Right cardiac atrium (tissue), 5 donors: ENCODE measurements at regions not wholly inside any gene's neighbourhood (a gene's known extent, or its start where the extent isn't known, plus 50 kb on each side); places are given as distances from the start of the nearest gene placed in this dataset.
"Not testable (repeated sequence)": the region's sequence is repeated elsewhere in the genome, so short reads cannot be mapped to it uniquely, and the experiment has no call there.

ENCODE experiments used
- ATAC-seq, 2 donors: fragments of 200-7000 bp; cut with Tn5 transposase; one replicate each; pipeline versions ENCODE4 v1.8.0 to v1.9.1; 2020; ENCODE audit warnings: moderate library complexity in 2 of 2, mild to moderate bottlenecking in 1 of 2
- DNase-seq, 3 donors: peaks; one replicate each; pipeline ENCODE4 v3.0.0-alpha.2; 2020
- H3K27ac ChIP-seq: one replicate; pipeline ENCODE4 v1.5.1; 2013; ENCODE audit warnings: mild to moderate bottlenecking, low read length, control low read depth, moderate library complexity
- H3K27me3 ChIP-seq: one replicate; pipeline ENCODE4 v1.6.1; 2013; ENCODE audit not compliant: control insufficient read depth, insufficient read depth
- H3K4me1 ChIP-seq: one replicate; pipeline ENCODE4 v1.6.1; 2013; ENCODE audit warnings: low read length; ENCODE audit not compliant: control insufficient read depth, insufficient read depth
- H3K4me3 ChIP-seq: one replicate; pipeline ENCODE4 v1.5.1; 2013; ENCODE audit warnings: low read length, control low read depth
- H3K9me3 ChIP-seq: one replicate; pipeline ENCODE4 v1.6.1; 2013; ENCODE audit warnings: low read length; ENCODE audit not compliant: control insufficient read depth
- WGBS: extraction: QIAGEN DNeasy Blood & Tissue Kit; methylation state at CpG from one replicate; pipeline ENCODE4 v1.1.7; 2013; 5-methylcytosine and 5-hydroxymethylcytosine counted together
- intact Hi-C, 4 donors: fragments of 100-400 bp; cut with DNase I; formaldehyde crosslinking; loops; one replicate each; pipeline versions ENCODE4 v1.11.0 to v1.14.0; 2022 to 2023
- donor health status: healthy with polysubstance abuse.
- donor health status: DM: no; HTN: yes; CAD: no.
- donor health status: DM: no; HTN: no; CAD: no.
- donor health status: DM: no; HTN: yes; CAD: no; lungs with severe emphysema.
- donor health status: DM: yes; HTN: yes; CAD: no.

DNA sequence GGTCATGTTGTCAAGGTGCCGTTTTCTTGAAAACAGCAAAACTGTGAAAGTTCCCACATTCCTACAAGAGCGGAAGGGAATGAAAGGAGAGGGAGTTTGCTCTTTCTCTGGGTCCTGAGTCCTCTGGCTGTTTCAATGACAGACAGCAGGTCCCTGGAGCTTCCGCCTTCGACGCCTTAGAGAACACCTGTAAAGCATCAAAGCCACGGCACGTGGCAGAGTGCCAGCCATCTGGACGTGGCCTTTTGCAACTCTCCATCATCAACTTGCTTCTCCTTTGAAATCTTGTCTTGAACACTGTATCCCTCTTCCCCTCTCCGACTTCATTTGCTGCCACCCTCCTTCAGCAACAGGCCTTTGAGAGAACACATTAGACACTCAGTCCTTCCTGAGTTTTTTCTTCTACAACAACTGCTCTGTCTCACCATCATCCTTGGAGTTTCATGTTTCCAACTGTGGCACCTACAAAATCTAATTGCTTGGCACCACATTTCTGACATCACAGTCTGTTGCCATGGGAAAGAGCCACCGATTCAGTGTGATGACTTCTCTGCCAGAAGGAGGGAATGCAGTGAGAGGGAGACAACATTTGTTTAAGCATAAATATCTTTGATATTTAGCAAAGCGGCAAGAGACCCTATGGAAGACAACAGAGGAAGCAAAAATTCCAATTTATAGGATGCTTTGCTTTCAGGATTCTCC is 204.9 kb upstream of the PTER start:
- Histone ChIP-seq H3K9me3 (no peaks in the 10 kb centered on the region), H3K27ac (no peak overlapping the region), H3K4me3 (no peak overlapping the region), H3K4me1 (no peaks in the 10 kb centered on the region), H3K27me3 (no peaks in the 10 kb centered on the region)
- intact Hi-C loops, result no loop called here
- 56% methylated on average over 11 of the region's 11 CpGs for WGBS
- no peak for ATAC-seq
- DNase-seq, result no peak

DNA sequence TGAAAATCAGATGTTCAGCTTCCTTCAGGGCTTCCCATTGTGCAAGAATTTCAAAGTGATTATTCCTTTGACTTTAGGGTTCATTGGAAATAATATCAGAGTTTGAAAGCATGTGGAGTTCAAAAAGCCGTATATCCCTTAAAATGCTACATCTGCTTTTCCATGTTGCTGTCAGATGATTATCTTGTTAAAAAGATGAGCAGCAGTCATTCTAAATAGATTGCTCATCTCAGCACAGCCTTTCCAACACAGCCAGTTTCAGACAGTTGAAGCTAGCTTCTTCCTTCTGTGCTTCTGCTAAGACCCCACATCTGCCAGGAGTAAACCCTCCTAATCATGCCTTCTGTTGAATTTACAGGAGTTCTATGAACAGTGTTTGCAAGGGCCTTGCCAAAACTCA is 204.4 kb upstream of the PTER start:
- no peak overlapping the region for H3K4me3 ChIP-seq
- no peaks in the 10 kb centered on the region for H3K4me1 ChIP-seq
- no peaks in the 10 kb centered on the region for H3K9me3 ChIP-seq
- H3K27me3 ChIP-seq, result no peaks in the 10 kb centered on the region
- DNase-seq (no peak), ATAC-seq (no peak)
- no peak overlapping the region for H3K27ac ChIP-seq
- intact Hi-C loops, result no loop called here
- WGBS, result 66% methylated on average over 1 of the region's 1 CpG

DNA sequence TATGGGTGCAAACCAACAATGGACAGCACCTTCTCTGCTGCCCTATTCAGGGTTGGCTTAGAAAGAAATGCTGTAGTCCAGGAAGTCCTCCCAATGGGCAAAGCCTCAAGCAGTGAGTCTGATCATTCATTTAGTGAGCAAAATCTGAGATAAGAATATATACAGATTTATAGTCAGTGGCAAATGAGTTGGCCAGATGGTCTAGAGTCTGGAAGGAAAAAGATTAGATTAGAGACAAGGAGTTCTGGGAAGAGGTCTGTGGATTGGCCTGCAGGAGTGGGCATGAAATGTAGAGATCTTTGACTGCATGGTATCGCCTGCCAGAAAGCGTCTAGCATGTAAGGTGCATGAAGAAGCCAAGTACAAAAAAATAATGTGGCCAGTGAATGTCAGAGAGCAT is 201.9 kb upstream of the PTER start:
- WGBS, result 91% methylated on average over 2 of the region's 2 CpGs
- no peak overlapping the region for H3K27ac ChIP-seq
- ATAC-seq, result no peak

DNA sequence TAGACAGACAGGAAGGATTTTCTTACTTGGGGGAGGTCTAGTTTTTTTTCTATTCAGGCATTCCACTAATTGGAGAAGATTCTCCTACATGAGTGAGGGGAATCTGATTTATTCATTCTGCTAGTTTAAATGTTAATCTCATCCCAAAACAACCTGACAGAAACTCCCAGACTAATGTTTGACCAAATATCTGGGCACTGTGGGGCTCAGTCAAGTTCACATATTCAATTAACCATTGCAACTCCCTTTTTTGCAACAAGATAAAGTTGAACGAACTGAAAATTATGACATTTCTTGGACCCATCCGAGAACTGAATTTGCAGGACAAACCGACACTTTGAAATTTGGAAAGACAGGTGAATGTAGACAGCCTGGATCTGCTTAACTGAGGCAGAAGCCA is 194.4 kb upstream of the PTER start:
- no peak for DNase-seq
- H3K4me1 ChIP-seq, result no peaks in the 10 kb centered on the region
- no peaks in the 10 kb centered on the region for H3K9me3 ChIP-seq
- WGBS, result 91% methylated on average over 3 of the region's 3 CpGs
- intact Hi-C loops, result no loop called here
- no peak overlapping the region for H3K4me3 ChIP-seq
- ATAC-seq, result no peak
- no peaks in the 10 kb centered on the region for H3K27me3 ChIP-seq
- H3K27ac ChIP-seq, result no peak overlapping the region

More for the DNA sequence above, 201.9 kb upstream of the PTER start:
- Histone ChIP-seq H3K27me3 (no peaks in the 10 kb centered on the region), H3K4me3 (no peak overlapping the region), H3K4me1 (no peaks in the 10 kb centered on the region), H3K9me3 (no peaks in the 10 kb centered on the region)
- no peak for DNase-seq
- intact Hi-C loops, result no loop called here

DNA sequence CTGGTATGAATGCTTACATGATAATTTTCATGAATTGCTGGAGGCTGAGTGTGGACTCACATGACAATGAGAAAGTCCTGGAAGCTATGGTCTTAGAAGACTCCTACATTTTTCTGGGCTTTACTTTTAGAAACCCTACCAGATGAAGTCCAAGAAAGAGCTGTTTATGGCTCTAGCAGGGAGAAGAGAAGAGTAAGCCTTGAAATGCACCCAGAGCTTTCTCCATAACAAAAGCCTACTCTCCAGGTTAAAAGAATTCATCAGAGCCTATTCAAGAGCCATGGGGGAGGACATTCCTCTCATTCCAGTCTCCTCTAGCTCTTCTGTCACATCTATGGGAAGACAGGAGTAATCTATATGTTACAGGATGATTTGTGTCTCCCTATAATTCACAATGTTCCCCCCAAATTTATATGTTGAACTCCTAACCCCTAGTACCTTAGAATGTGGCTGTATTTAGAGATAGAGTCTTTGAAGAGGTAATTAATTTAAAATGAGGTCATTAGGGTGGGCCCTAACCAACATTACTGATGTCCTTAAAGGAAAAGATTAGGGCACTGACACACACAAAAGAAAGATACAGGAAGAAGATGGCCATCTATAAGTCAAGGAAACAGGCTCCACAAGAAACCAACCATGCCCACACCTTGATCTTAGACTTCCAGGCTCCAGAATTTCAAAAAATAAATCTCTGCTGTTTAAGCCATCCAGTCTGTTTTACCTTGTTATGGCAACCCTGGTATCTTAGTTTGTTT is 193.8 kb upstream of the PTER start:
- ATAC-seq (no peak), DNase-seq (no peak)
- Histone ChIP-seq H3K4me3 (no peak overlapping the region), H3K4me1 (no peaks in the 10 kb centered on the region), H3K9me3 (no peaks in the 10 kb centered on the region), H3K27me3 (no peaks in the 10 kb centered on the region), H3K27ac (no peak overlapping the region)
- intact Hi-C loops, result no loop called here

DNA sequence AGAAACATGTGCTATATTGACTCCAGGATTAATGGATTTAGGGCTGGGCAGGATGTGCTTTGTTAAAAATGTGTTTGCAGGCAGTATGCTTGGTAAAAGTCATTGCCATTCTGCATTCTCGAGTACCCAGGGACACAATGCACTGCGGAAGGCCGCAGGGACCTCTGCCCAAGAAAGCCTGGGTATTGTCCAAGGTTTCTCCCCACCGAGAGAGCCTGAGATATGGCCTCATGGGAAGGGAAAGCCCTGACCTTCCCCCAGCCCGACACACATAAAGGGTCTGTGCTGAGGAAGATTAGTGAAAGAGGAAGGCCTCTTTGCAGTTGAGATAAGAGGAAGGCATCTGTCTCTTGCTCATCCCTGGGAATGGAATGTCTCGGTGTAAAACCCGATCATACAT is 186.7 kb upstream of the PTER start:
- DNase-seq, intact Hi-C loops, H3K4me3 ChIP-seq, H3K27me3 ChIP-seq, ATAC-seq, H3K9me3 ChIP-seq, H3K27ac ChIP-seq, H3K4me1 ChIP-seq: not testable (repeated sequence)
- WGBS, result 29% methylated on average over 7 of the region's 7 CpGs

DNA sequence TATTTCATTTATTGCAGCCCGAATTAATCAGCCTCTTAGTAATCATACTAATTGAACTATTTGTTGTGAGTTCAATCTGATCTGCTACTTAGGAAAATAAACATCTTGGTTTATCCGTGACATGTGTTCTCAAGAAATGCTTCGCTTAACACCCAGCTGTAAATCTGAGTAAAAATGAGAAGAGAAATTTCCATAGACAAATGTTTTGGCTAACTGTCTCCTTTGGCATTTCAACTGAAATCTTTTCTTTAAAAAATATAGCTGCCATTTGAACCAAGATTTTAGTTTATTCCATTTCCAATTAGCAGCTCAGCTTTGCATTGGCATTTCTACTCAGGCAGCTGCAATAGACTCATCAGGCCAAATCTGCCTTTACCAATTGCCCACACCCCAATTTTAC is 180.5 kb upstream of the PTER start:
- DNase-seq, result no peak
- H3K4me3 ChIP-seq, result no peak overlapping the region
- no peak overlapping the region for H3K27ac ChIP-seq
- 80% methylated on average over 3 of the region's 3 CpGs for WGBS
- no peaks in the 10 kb centered on the region for H3K27me3 ChIP-seq
- H3K4me1 ChIP-seq, result no peaks in the 10 kb centered on the region
- intact Hi-C loops, result no loop called here
- no peak for ATAC-seq
- H3K9me3 ChIP-seq, result no peaks in the 10 kb centered on the region

DNA sequence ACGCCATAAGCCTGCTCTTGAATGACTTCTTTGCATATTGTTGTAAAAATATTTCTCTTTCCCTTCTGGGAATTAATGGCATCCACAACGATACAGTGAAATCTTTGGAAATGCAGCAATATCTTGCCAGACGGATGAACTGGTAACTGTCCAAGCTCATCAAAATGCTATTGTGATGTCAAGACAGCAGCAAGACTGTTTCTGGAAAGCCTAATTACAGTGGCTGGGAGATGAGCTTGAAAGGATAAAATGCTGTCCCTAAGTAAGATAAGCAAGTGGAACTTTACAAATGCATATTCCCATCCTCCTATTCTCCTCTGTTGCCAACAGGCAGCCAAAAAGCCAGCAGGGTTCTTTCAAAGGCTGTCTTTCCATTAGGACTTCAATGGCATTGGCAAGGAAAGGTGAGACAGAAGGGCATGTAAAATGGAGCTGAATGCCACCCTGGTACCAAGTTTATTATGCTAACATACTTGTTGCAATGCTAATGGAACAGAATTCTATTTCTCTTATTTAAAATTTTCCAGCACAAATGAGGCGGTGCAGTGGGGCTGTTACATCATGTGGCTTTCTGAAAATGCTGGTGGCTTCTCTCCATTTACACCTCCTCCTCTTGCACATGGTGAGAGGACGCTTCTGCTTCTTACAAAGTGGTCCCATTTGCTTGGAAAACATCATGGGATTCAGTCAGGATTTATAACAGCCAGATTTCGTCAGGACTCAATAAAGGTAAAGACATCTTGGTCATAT is 178.3 kb upstream of the PTER start:
- Histone ChIP-seq H3K27ac (no peak overlapping the region), H3K27me3 (no peaks in the 10 kb centered on the region), H3K4me1 (no peaks in the 10 kb centered on the region), H3K9me3 (no peaks in the 10 kb centered on the region), H3K4me3 (no peak overlapping the region)
- DNase-seq (no peak), ATAC-seq (no peak)
- intact Hi-C loops, result no loop called here
- WGBS, result 56% methylated on average over 6 of the region's 6 CpGs

DNA sequence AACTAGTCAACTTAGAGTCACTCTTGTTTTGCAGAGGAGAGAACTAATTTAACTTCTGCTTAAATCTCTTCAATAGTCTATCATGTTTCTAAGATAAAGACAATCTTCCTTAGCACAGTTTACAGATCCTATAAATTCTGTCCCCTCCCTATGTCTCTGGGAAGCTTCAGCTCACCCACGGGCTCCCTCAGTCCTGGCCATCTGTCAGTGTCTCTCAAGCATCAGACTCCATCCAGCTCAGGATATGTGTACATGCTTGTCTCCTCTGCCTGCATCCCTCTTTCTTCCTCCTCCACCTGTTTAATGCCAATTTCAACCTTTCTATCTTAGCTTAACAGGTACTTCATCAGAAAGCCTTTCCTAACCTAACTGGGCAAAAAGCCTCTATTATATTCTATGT is 177.1 kb upstream of the PTER start:
- WGBS, result 52% methylated on average over 1 of the region's 1 CpG
- DNase-seq (no peak), ATAC-seq (no peak)
- Histone ChIP-seq H3K4me3 (no peak overlapping the region), H3K27me3 (no peaks in the 10 kb centered on the region), H3K27ac (no peak overlapping the region), H3K4me1 (no peaks in the 10 kb centered on the region), H3K9me3 (no peaks in the 10 kb centered on the region)
- intact Hi-C loops, result no loop called here

DNA sequence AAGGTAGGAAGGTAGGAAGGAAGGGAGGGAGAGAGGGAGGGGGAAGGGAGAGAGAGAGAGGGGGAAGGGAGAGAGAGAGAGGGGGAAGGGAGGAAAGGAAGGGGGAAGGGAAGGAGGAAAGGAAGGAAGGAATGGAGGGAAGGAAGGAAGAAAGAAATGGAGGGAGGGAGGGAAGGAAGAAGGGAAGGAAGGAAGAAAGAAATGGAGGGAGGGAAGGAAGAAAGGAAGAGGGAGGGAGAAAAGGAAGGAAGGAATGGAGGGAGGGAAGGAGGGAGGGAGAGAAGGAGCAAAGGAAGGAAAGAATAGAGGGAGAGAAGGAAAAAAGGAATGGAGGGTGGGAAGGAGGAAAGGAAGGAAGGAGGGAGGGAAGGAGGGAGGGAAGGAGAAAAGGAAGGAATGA is 176.4 kb upstream of the PTER start:
- no peak for DNase-seq
- H3K4me1 ChIP-seq, result no peaks in the 10 kb centered on the region
- no peaks in the 10 kb centered on the region for H3K27me3 ChIP-seq
- ATAC-seq, result no peak
- intact Hi-C loops, result no loop called here
- H3K4me3 ChIP-seq, result no peak overlapping the region
- no peaks in the 10 kb centered on the region for H3K9me3 ChIP-seq
- H3K27ac ChIP-seq, result no peak overlapping the region

DNA sequence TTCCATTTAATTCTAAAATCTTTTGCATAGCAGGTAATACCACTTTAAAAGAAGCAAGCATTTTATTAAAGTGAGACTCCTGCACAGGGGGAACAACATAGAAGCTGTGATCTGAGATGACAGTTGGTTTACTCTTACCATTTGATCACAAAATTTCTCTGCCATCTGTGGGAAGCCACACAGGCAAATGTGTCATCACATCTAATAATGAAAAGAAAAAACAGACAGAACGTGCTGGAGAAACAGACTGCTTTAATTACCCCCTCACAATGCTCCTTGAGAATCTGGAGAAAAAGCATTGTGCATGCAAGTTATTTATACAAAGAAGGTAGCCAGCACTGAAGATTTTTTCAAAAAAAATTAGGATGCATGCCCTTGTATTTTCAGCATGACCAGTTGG is 165.2 kb upstream of the PTER start:
- no peak overlapping the region for H3K27ac ChIP-seq
- 54% methylated on average over 1 of the region's 1 CpG for WGBS
- no peak for ATAC-seq
- no peaks in the 10 kb centered on the region for H3K27me3 ChIP-seq
- intact Hi-C loops, result no loop called here
- no peak overlapping the region for H3K4me3 ChIP-seq
- H3K4me1 ChIP-seq, result no peaks in the 10 kb centered on the region
- H3K9me3 ChIP-seq, result no peaks in the 10 kb centered on the region
- DNase-seq, result no peak
